GM23338 (cell line): ENCODE measurements at regions not wholly inside any gene's neighbourhood (a gene's known extent, or its start where the extent isn't known, plus 50 kb on each side); places are given as distances from the start of the nearest gene placed in this dataset.

ENCODE experiments used
- CREB1 ChIP-seq: fragments of 250-450 bp; sonication (Bioruptor Pico); IDR thresholded peaks from 2 replicates; pipeline ENCODE4 v1.5.0; 2020; ENCODE audit warnings: low read depth, mild to moderate bottlenecking, moderate library complexity
- EZH2 ChIP-seq: fragments of 200-600 bp; sonication (generic); IDR thresholded peaks from one replicate; pipeline ENCODE4 v1.8.0; 2017; ENCODE audit warnings: antibody characterized with exemption, mild to moderate bottlenecking, low read depth; ENCODE audit not compliant: unreplicated experiment
- JUNB ChIP-seq: IDR thresholded peaks from one replicate; pipeline ENCODE4 v1.6.1; 2016; ENCODE audit warnings: antibody characterized with exemption; ENCODE audit not compliant: unreplicated experiment
- POLR2AphosphoS5 ChIP-seq: IDR thresholded peaks from 2 replicates; pipeline ENCODE4 v1.6.1; 2016; ENCODE audit warnings: antibody characterized with exemption, low read depth
- ZNF331 ChIP-seq: fragments of 250-450 bp; sonication (Bioruptor Pico); IDR thresholded peaks from 2 replicates; pipeline ENCODE4 v1.5.0; 2020; ENCODE audit warnings: low read depth, mild to moderate bottlenecking, moderate library complexity
- TF ChIP-seq, protein P1 (sequence below), 2 experiments: fragments of 200-600 bp in 1 of 2; sonication (generic) in 1 of 2; conservative IDR thresholded peaks; 2 replicates each; pipeline versions ENCODE4 v1.5.1 to v1.6.1; 2016 to 2017; ENCODE audit warnings: antibody characterized with exemption in 2 of 2, low read depth in 2 of 2, mild to moderate bottlenecking in 2 of 2, moderate library complexity in 1 of 2
- TF ChIP-seq, protein P2 (sequence below): IDR thresholded peaks from 2 replicates; pipeline ENCODE4 v1.6.1; 2016; ENCODE audit warnings: antibody characterized with exemption

DNA sequence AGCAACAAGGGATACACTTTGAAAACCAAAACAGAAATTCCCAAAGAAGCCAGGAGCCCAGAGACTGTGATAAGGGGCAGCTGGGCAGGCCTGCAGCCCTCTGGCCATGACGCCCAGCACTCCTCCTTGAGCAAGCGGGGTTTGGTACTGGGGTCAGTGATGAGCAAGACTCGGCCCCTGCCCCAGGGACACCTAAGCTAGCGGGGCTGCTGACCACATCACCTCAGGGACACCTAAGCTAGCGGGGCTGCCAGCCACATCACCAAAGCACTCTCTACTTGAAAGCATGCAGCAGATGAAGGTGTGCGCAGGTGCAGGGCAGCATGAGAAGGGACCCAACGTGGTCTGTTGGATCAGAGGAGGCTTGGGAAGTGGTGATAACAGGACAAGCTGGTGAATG is 108.0 kb upstream of the PPP2R2D start:
- no peak for TF ChIP-seq EZH2
- TF ChIP-seq, protein P1, sequence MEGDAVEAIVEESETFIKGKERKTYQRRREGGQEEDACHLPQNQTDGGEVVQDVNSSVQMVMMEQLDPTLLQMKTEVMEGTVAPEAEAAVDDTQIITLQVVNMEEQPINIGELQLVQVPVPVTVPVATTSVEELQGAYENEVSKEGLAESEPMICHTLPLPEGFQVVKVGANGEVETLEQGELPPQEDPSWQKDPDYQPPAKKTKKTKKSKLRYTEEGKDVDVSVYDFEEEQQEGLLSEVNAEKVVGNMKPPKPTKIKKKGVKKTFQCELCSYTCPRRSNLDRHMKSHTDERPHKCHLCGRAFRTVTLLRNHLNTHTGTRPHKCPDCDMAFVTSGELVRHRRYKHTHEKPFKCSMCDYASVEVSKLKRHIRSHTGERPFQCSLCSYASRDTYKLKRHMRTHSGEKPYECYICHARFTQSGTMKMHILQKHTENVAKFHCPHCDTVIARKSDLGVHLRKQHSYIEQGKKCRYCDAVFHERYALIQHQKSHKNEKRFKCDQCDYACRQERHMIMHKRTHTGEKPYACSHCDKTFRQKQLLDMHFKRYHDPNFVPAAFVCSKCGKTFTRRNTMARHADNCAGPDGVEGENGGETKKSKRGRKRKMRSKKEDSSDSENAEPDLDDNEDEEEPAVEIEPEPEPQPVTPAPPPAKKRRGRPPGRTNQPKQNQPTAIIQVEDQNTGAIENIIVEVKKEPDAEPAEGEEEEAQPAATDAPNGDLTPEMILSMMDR (conservative IDR thresholded peaks at IDR 0.05; ENCODE audit: low read depth in 2 of 2), result no peak
- TF ChIP-seq CREB1 (CRISPR knock-in tag), result no peak
- TF ChIP-seq POLR2AphosphoS5, result no peak
- TF ChIP-seq ZNF331 (CRISPR knock-in tag), result no peak
- TF ChIP-seq, protein P2, sequence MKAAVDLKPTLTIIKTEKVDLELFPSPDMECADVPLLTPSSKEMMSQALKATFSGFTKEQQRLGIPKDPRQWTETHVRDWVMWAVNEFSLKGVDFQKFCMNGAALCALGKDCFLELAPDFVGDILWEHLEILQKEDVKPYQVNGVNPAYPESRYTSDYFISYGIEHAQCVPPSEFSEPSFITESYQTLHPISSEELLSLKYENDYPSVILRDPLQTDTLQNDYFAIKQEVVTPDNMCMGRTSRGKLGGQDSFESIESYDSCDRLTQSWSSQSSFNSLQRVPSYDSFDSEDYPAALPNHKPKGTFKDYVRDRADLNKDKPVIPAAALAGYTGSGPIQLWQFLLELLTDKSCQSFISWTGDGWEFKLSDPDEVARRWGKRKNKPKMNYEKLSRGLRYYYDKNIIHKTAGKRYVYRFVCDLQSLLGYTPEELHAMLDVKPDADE, result no peak
- TF ChIP-seq JUNB, result no peak
